GM13976 (cell line): ENCODE measurements at regions not wholly inside any gene's neighbourhood (a gene's known extent, or its start where the extent isn't known, plus 50 kb on each side); places are given as distances from the start of the nearest gene placed in this dataset.

Experiments
- DNase-seq: peaks from one replicate; pipeline ENCODE4 v3.0.0; 2012; ENCODE audit warnings: low spot score
- in situ Hi-C: fragments of 300-500 bp; cut with MboI; formaldehyde crosslinking; loops from one replicate; pipeline ENCODE4 v1.12.0; 2022; ENCODE audit warnings: low sequenced_read_pairs, mixed read lengths, inconsistent platforms; ENCODE audit not compliant: unreplicated experiment
- TF ChIP-seq, protein P1 (sequence below): IDR thresholded peaks from 2 replicates; pipeline ENCODE4 v1.5.1; 2012; ENCODE audit warnings: borderline replicate concordance, mild to moderate bottlenecking; ENCODE audit not compliant: insufficient read depth; ENCODE audit errors: extremely low read depth, missing control alignments, control extremely low read depth

DNA sequence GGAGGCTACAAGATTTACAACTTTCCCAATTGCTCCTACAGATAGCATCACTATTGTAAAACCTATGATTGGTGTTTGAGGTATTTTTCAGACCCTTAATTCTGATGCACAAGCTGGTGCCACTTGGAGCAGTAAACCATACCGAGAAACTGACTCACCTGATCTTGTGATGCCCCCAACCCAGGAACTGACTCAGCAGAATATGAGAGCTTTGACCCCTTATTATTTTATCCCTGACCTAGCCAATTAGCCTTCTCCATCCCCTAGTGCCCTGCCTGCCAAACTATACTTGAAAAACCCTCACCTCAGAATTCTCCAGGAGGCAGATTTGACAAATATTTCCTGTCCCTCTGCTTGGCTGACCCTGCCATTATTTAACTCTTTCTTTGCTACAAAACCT, 585.9 kb upstream of the GHITM start:
- DNase-seq = no peak
- TF ChIP-seq, protein P1, sequence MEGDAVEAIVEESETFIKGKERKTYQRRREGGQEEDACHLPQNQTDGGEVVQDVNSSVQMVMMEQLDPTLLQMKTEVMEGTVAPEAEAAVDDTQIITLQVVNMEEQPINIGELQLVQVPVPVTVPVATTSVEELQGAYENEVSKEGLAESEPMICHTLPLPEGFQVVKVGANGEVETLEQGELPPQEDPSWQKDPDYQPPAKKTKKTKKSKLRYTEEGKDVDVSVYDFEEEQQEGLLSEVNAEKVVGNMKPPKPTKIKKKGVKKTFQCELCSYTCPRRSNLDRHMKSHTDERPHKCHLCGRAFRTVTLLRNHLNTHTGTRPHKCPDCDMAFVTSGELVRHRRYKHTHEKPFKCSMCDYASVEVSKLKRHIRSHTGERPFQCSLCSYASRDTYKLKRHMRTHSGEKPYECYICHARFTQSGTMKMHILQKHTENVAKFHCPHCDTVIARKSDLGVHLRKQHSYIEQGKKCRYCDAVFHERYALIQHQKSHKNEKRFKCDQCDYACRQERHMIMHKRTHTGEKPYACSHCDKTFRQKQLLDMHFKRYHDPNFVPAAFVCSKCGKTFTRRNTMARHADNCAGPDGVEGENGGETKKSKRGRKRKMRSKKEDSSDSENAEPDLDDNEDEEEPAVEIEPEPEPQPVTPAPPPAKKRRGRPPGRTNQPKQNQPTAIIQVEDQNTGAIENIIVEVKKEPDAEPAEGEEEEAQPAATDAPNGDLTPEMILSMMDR = no peak
- in situ Hi-C loops = no loop called here

DNA sequence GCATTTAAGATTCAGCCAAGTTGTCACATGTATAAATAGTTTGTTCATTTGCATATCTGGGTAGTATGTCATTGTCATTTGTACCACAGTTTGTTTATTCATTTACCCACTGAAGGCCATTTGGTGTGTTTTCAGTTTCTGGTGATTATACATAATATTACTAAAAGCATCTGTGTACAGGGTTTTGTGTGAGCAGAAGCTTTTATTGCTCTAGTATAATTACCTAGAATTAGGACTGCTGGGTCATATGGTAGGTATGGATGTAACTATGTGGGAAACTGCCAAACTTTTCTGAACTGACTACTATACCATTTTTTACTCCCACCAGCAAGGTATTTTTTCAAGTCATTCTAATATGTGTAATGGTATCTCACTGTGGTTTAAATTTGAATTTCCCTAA, 584.0 kb upstream of the GHITM start:
- TF ChIP-seq, protein P1 = no peak
- in situ Hi-C loops = no loop called here
- no peak for DNase-seq

GRCh38 chr10:83562381-83562780, 576.9 kb upstream of the GHITM start:
- TF ChIP-seq, protein P1 = no peak
- in situ Hi-C loops = no loop called here
- DNase-seq = no peak

DNA sequence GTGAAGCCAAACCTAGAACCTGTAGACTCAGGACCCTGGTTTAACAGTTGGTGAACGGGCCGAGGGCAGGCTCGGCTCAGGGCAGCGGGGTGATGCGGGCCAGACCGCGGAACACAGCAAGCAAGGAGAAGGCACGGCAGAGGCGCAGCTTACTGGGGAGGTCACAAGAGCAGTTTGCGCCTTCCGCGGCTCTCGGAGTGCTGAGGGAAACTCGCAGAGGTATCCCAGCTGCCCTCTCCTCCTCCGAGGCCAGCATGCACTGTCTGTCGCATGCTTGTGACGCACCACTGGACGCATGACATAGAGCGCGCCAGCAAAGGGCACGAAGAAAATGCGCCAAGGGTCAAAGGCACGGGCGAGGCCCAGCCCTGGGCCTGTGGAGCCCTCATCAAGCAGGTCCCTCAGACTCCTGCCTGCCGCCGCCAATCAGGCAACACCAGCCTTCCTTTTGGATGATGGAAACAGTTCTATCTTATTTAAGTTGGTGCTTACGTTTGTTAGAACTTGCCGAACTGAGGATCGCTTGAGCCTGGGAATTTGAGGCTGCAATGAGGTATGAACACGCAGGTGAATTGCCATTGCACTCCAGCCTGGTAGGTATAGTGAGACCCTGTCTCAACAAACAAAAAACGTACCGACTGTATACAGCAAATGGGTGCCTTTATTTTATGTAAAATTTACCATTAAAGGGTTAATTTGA, 574.3 kb upstream of the GHITM start:
- TF ChIP-seq, protein P1 = no peak
- in situ Hi-C loops = no loop called here
- no peak for DNase-seq

DNA sequence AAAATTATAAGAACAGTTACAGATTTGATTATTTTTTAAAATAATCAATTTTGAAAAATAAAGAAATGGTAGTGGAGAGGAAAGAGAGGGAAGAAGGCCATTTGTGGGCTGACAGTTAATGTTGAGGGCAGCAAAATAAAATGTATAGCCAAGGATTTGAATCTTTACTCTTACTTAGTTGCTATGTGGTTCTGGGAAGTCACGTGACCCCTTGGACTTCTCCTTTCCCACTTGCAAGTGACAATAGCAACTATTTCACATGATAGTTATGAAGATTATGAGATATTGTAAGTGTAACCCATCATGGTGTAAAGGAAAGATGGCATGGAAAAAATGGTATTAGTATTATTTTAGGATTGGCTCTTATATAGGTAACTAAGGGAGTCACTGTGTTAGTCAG, 567.3 kb upstream of the GHITM start:
- DNase-seq = no peak
- TF ChIP-seq, protein P1 = no peak
- in situ Hi-C loops = no loop called here

GRCh38 chr10:83574770-83575169, 564.5 kb upstream of the GHITM start:
- DNase-seq = no peak
- TF ChIP-seq, protein P1 = no peak
- in situ Hi-C loops = no loop called here
